Suprapubic skin (tissue), 4 donors: ENCODE measurements at regions not wholly inside any gene's neighbourhood (a gene's known extent, or its start where the extent isn't known, plus 50 kb on each side); places are given as distances from the start of the nearest gene placed in this dataset.

ENCODE experiments used
- DNase-seq, 2 donors: peaks; one replicate each; pipeline ENCODE4 v3.0.0-alpha.2; 2019; ENCODE audit warnings: low spot score in 2 of 2
- H3K27ac ChIP-seq: fragments of 200-600 bp; sonication (generic); one replicate; pipeline ENCODE4 v1.5.1; 2019
- H3K27me3 ChIP-seq: fragments of 200-600 bp; sonication (generic); one replicate; pipeline ENCODE4 v1.5.1; 2019
- H3K36me3 ChIP-seq: fragments of 200-600 bp; sonication (generic); one replicate; pipeline ENCODE4 v1.5.1; 2019
- H3K4me1 ChIP-seq: fragments of 200-600 bp; sonication (generic); one replicate; pipeline ENCODE4 v1.5.1; 2019
- H3K4me3 ChIP-seq: fragments of 200-600 bp; sonication (generic); one replicate; pipeline ENCODE4 v1.5.1; 2019; ENCODE audit warnings: mild to moderate bottlenecking
- H3K9me3 ChIP-seq: fragments of 200-600 bp; sonication (generic); one replicate; pipeline ENCODE4 v1.5.1; 2019
- CTCF ChIP-seq, 2 donors: fragments of 200-600 bp in 1 of 2; fragments of 450-650 bp in 1 of 2; sonication (generic) in 1 of 2; IDR thresholded peaks; one replicate each; pipeline ENCODE4 v1.5.1; 2016 to 2019; ENCODE audit warnings: antibody characterized with exemption in 2 of 2, mild to moderate bottlenecking in 1 of 2, moderate library complexity in 1 of 2
- EP300 ChIP-seq: sonication (generic); formaldehyde crosslinking; IDR thresholded peaks from one replicate; pipeline ENCODE4 v1.6.1; 2017; ENCODE audit warnings: antibody characterized with exemption
- POLR2A ChIP-seq, 2 donors: fragments of 450-650 bp; IDR thresholded peaks; one replicate each; pipeline ENCODE4 v1.6.1; 2017; ENCODE audit warnings: antibody characterized with exemption in 2 of 2, mild to moderate bottlenecking in 2 of 2, moderate library complexity in 2 of 2
- POLR2AphosphoS5 ChIP-seq, 3 donors: sonication (generic); formaldehyde crosslinking; IDR thresholded peaks; one replicate each; pipeline ENCODE4 v1.6.1; 2017; ENCODE audit warnings: antibody characterized with exemption in 3 of 3
- WGBS: methylation state at CpG from one replicate; pipeline ENCODE4 v1.1.5; 2018; 5-methylcytosine and 5-hydroxymethylcytosine counted together

- WGBS: 51% methylated on average over 2 of the region's 2 CpGs
- Histone ChIP-seq H3K27ac (no peak overlapping the region), H3K9me3 (no peaks in the 10 kb centered on the region), H3K4me1 (no peaks in the 10 kb centered on the region), H3K27me3 (no peaks in the 10 kb centered on the region), H3K36me3 (no peaks in the 10 kb centered on the region), H3K4me3 (no peak overlapping the region)
- TF ChIP-seq CTCF (IDR thresholded peaks at IDR 0.05) (no peak), POLR2AphosphoS5 (IDR thresholded peaks at IDR 0.05) (no peak)
- DNase-seq: no peak
Measured at GRCh38 chr3:124201786-124202185, 209.9 kb upstream of the ROPN1 start.

GRCh38 chr3:124202754-124203153 is 210.8 kb upstream of the ROPN1 start:
- Histone ChIP-seq H3K4me1 (no peaks in the 10 kb centered on the region), H3K9me3 (no peaks in the 10 kb centered on the region), H3K27me3 (no peaks in the 10 kb centered on the region), H3K4me3 (no peak overlapping the region), H3K27ac (no peak overlapping the region), H3K36me3 (no peaks in the 10 kb centered on the region)
- no peak for DNase-seq
- TF ChIP-seq EP300: no peak
- TF ChIP-seq CTCF (IDR thresholded peaks at IDR 0.05): no peak
- TF ChIP-seq POLR2A (IDR thresholded peaks at IDR 0.05): no peak
- no peak for TF ChIP-seq POLR2AphosphoS5 (IDR thresholded peaks at IDR 0.05)
- WGBS: 50% methylated on average over 4 of the region's 4 CpGs

GRCh38 chr3:124203292-124203691 is 211.4 kb upstream of the ROPN1 start:
- H3K4me1 ChIP-seq: no peaks in the 10 kb centered on the region
- no peaks in the 10 kb centered on the region for H3K27me3 ChIP-seq
- no peak overlapping the region for H3K27ac ChIP-seq
- no peaks in the 10 kb centered on the region for H3K9me3 ChIP-seq
- WGBS: 94% methylated on average over 2 of the region's 2 CpGs
- H3K36me3 ChIP-seq: no peaks in the 10 kb centered on the region
- TF ChIP-seq POLR2A (IDR thresholded peaks at IDR 0.05) (no peak), CTCF (IDR thresholded peaks at IDR 0.05) (no peak), EP300 (no peak), POLR2AphosphoS5 (IDR thresholded peaks at IDR 0.05) (no peak)
- no peak for DNase-seq
- no peak overlapping the region for H3K4me3 ChIP-seq

- 93% methylated on average over 5 of the region's 5 CpGs for WGBS
Measured at GRCh38 chr3:124206225-124207055, 214.5 kb upstream of the ROPN1 start.

More at GRCh38 chr3:124206225-124207055, 214.5 kb upstream of the ROPN1 start:
- DNase-seq: no peak
- Histone ChIP-seq H3K27ac (no peak overlapping the region), H3K36me3 (no peaks in the 10 kb centered on the region), H3K27me3 (no peaks in the 10 kb centered on the region), H3K4me3 (no peak overlapping the region), H3K4me1 (no peaks in the 10 kb centered on the region), H3K9me3 (no peaks in the 10 kb centered on the region)
- no peak for TF ChIP-seq POLR2A (IDR thresholded peaks at IDR 0.05)
- no peak for TF ChIP-seq CTCF (IDR thresholded peaks at IDR 0.05)
- no peak for TF ChIP-seq POLR2AphosphoS5 (IDR thresholded peaks at IDR 0.05)
- no peak for TF ChIP-seq EP300
